ENCODE measurements at regions not wholly inside any gene's neighbourhood (a gene's known extent, or its start where the extent isn't known, plus 50 kb on each side); places are given as distances from the start of the nearest gene placed in this dataset.

DNA sequence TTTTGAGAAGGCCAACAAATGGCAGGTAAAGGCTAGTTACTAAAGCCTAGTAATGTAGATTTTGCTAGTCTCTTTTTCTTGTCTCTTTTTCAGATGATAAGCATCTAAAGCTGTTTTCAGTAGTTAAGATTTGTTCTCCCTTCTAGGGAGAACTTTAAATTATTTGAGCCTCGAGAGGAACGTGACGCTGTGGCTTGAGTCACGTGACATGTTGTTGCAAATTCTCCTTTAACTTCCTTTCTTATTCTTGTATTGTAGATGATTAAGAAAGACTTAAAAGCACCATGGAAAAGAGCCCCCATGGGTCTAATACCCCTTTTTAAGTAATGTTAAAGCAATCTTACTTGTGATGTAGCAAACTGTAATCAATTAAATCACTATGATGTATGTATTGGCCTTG, 2698.7 kb downstream of the PCDH9 start:
- Histone ChIP-seq H3K9me3 (no peaks in the 10 kb centered on the region), H3K4me1 (no peaks in the 10 kb centered on the region), H3K4me3 (ENCODE audit: low read depth, low read length) (no peak overlapping the region), H3K36me3 (no peaks in the 10 kb centered on the region), H3K27me3 (no peaks in the 10 kb centered on the region)
- TF ChIP-seq, protein P1, sequence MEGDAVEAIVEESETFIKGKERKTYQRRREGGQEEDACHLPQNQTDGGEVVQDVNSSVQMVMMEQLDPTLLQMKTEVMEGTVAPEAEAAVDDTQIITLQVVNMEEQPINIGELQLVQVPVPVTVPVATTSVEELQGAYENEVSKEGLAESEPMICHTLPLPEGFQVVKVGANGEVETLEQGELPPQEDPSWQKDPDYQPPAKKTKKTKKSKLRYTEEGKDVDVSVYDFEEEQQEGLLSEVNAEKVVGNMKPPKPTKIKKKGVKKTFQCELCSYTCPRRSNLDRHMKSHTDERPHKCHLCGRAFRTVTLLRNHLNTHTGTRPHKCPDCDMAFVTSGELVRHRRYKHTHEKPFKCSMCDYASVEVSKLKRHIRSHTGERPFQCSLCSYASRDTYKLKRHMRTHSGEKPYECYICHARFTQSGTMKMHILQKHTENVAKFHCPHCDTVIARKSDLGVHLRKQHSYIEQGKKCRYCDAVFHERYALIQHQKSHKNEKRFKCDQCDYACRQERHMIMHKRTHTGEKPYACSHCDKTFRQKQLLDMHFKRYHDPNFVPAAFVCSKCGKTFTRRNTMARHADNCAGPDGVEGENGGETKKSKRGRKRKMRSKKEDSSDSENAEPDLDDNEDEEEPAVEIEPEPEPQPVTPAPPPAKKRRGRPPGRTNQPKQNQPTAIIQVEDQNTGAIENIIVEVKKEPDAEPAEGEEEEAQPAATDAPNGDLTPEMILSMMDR (IDR thresholded peaks at IDR 0.05; ENCODE audit: low read depth, low read length) = no peak
- DNase-seq = no peak

- H3K4me3 ChIP-seq (ENCODE audit: low read depth, low read length) = no peak overlapping the region
- no peaks in the 10 kb centered on the region for H3K36me3 ChIP-seq
- no peaks in the 10 kb centered on the region for H3K9me3 ChIP-seq
- TF ChIP-seq, protein P1 (IDR thresholded peaks at IDR 0.05; ENCODE audit: low read depth, low read length) = peak; percentile 80
- DNase-seq = peak; percentile 34
- H3K27me3 ChIP-seq = no peaks in the 10 kb centered on the region
- no peaks in the 10 kb centered on the region for H3K4me1 ChIP-seq
Measured at GRCh38 chr13:64529874-64530485, 2700.2 kb downstream of the PCDH9 start.

DNA sequence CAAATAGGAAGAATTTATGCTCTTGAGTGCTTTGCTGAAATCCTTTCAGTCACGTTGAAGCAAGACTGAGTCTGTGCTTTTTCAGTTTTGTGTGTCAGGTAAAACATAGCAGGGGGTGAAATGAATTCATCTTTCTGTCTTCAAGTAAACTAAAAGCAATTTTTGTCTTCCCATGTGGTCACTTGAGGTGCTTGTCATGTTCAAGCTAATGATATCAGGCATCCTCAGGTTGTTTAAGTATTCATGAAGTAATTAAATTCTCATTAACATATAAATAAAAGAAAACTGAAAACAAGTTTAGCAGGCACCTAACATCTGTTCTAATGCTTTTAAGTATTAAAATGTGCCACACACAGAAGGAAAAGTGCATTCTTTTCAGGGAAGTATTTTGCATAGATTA, 2701.3 kb downstream of the PCDH9 start:
- Histone ChIP-seq H3K9me3 (no peaks in the 10 kb centered on the region), H3K4me3 (ENCODE audit: low read depth, low read length) (no peak overlapping the region), H3K36me3 (no peaks in the 10 kb centered on the region), H3K4me1 (no peaks in the 10 kb centered on the region), H3K27me3 (no peaks in the 10 kb centered on the region)
- TF ChIP-seq, protein P1 (IDR thresholded peaks at IDR 0.05; ENCODE audit: low read depth, low read length) = no peak
- no peak for DNase-seq

DNA sequence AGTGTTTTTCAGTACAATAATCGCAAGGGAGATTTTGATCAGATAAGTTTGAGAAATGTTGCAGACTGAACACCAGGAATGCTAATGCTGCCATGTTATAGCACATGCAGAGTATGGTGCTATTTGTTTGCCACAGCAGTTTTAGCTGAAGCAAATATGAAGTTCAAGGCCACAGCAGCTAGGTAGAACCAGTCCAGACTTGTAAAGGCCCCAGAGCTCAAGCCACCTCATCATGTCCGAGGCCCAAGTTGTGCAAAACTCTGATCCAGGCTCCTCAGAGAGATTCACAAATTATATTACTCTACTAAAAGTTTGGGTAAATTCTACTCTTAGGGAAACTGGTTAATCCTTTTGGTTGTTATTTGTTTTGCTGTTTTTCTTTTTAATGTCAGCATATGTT, 2702.6 kb downstream of the PCDH9 start:
- TF ChIP-seq, protein P1 (IDR thresholded peaks at IDR 0.05; ENCODE audit: low read depth, low read length) = no peak
- no peaks in the 10 kb centered on the region for H3K27me3 ChIP-seq
- DNase-seq = no peak

DNA sequence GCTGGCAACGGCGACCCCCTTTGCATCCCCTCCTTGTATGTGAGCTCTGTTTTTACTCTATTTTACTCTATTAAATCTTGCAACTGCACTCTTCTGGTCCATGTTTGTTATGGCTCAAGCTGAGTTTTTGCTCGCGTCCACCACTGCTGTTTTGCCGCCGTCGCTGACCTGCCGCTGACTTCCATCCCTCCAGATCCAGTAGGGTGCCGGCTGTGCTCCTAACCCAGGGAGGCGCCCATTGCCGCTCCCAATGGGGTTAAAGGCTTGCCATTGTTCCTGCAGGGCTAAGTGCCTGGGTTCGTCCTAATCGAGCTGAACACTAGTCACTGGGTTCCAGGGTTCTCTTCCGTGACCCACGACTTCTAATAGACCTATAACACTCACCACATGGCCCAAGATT, 2704.4 kb downstream of the PCDH9 start:
- DNase-seq = no peak
- Histone ChIP-seq H3K4me3 (ENCODE audit: low read depth, low read length) (no peak overlapping the region), H3K4me1 (no peaks in the 10 kb centered on the region), H3K27me3 (no peaks in the 10 kb centered on the region), H3K36me3 (no peaks in the 10 kb centered on the region), H3K9me3 (no peaks in the 10 kb centered on the region)
- TF ChIP-seq, protein P1 (IDR thresholded peaks at IDR 0.05; ENCODE audit: low read depth, low read length) = no peak

More for the DNA sequence above, 2702.6 kb downstream of the PCDH9 start:
- H3K9me3 ChIP-seq = no peaks in the 10 kb centered on the region
- H3K36me3 ChIP-seq = no peaks in the 10 kb centered on the region
- H3K4me1 ChIP-seq = no peaks in the 10 kb centered on the region
- H3K4me3 ChIP-seq (ENCODE audit: low read depth, low read length) = no peak overlapping the region

DNA sequence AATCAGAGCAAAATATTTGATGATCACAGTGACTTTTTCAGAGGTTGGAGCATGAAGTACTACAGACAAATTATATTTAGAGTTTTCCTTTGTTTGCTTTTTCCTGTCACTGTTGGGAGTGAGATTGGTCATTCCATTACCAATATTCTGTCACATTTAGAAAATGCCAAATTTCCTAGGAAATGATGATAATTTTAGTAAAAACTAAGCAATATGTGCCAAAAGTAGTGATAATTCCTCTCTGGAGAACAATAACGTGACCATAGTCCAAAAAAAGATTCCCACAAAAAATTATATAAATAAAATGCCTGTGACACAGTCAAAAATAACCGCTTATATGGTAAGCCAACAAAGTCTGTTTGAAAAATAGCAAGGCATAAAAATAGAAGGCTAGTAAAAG, 2719.4 kb downstream of the PCDH9 start:
- Histone ChIP-seq H3K36me3 (no peaks in the 10 kb centered on the region), H3K9me3 (no peaks in the 10 kb centered on the region; the same call in 1 of the 2 replicates), H3K4me3 (ENCODE audit: low read depth, low read length) (no peak overlapping the region), H3K4me1 (no peaks in the 10 kb centered on the region), H3K27me3 (no peaks in the 10 kb centered on the region)
- TF ChIP-seq, protein P1 (IDR thresholded peaks at IDR 0.05; ENCODE audit: low read depth, low read length) = no peak
- no peak for DNase-seq

Measured in BE2C (cell line).